SK-N-DZ (cell line): ENCODE measurements at regions not wholly inside any gene's neighbourhood (a gene's known extent, or its start where the extent isn't known, plus 50 kb on each side); places are given as distances from the start of the nearest gene placed in this dataset.

Experiments used
- DNase-seq: peaks from one replicate; pipeline ENCODE4 v3.0.0-alpha.2; 2015; ENCODE audit warnings: low spot score

GRCh38 chr14:39773387-39774126 lies 341.3 kb upstream of the FBXO33 start:
- no peak for DNase-seq

GRCh38 chr14:39772627-39773026 lies 340.4 kb upstream of the FBXO33 start:
- no peak for DNase-seq

- DNase-seq = no peak
Measured at GRCh38 chr14:39768589-39768988, 336.4 kb upstream of the FBXO33 start.

GRCh38 chr14:39766397-39767000 lies 334.3 kb upstream of the FBXO33 start:
- DNase-seq = no peak

GRCh38 chr14:39765676-39766075 lies 333.4 kb upstream of the FBXO33 start:
- DNase-seq = no peak

- DNase-seq = no peak
Measured at GRCh38 chr14:39763402-39763890, 331.2 kb upstream of the FBXO33 start.

GRCh38 chr14:39762576-39763401 lies 330.6 kb upstream of the FBXO33 start:
- peak; percentile 88 for DNase-seq

GRCh38 chr14:39755269-39755878 lies 323.1 kb upstream of the FBXO33 start:
- DNase-seq = no peak

GRCh38 chr14:39740454-39740853 lies 308.2 kb upstream of the FBXO33 start:
- DNase-seq = no peak

GRCh38 chr14:39739796-39740195 lies 307.6 kb upstream of the FBXO33 start:
- DNase-seq = no peak

- DNase-seq = no peak
Measured at GRCh38 chr14:39734306-39734705, 302.1 kb upstream of the FBXO33 start.

- no peak for DNase-seq
Measured at GRCh38 chr14:39733741-39734140, 301.5 kb upstream of the FBXO33 start.

GRCh38 chr14:39731912-39732311 lies 299.7 kb upstream of the FBXO33 start:
- DNase-seq = no peak

- no peak for DNase-seq
Measured at GRCh38 chr14:39726563-39726962, 294.3 kb upstream of the FBXO33 start.

- DNase-seq = no peak
Measured at GRCh38 chr14:39722547-39723273, 290.5 kb upstream of the FBXO33 start.

GRCh38 chr14:39716987-39717570 lies 284.8 kb upstream of the FBXO33 start:
- peak; percentile 66 for DNase-seq

- DNase-seq = no peak
Measured at GRCh38 chr14:39712293-39712999, 280.2 kb upstream of the FBXO33 start.

GRCh38 chr14:39704594-39704993 lies 272.4 kb upstream of the FBXO33 start:
- no peak for DNase-seq

- DNase-seq = no peak
Measured at GRCh38 chr14:39694341-39694740, 262.1 kb upstream of the FBXO33 start.

- no peak for DNase-seq
Measured at GRCh38 chr14:39683691-39684260, 251.5 kb upstream of the FBXO33 start.
